ENCODE measurements at regions not wholly inside any gene's neighbourhood (a gene's known extent, or its start where the extent isn't known, plus 50 kb on each side); places are given as distances from the start of the nearest gene placed in this dataset.

DNA sequence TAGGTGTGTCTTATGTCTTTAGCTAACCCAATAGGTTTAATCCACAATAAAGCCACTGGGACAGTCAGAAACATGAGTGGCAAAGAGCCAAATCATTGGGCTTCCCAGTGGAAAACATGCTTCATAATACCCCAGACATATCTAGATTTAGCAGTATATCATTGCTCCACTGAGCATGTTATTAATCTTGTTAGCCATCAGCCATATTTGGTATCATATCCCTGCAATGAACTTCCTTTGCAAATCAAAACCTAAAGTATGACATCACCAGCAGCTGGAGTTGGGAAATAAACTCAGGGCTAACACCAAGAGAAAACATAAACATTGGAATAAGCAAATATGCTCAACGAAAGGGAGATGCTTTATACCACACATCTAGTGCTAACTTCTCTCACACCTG lies 280.8 kb upstream of the NOCT start:
- Histone ChIP-seq H3K4me3 (ENCODE audit: low read depth, low read length) (no peak overlapping the region), H3K4me1 (ENCODE audit: control insufficient read depth, insufficient read depth, low read length, unreplicated experiment) (peaks cover 28% of the 10 kb centered on the region), H3K36me3 (ENCODE audit: insufficient read depth, low read length) (no peaks in the 10 kb centered on the region), H3K27ac (ENCODE audit: low read depth, low read length) (no peak overlapping the region), H3K79me2 (ENCODE audit: control insufficient read depth, insufficient read depth, low read length, unreplicated experiment) (no peaks in the 10 kb centered on the region), H2AFZ (ENCODE audit: low read length, unreplicated experiment) (no peak overlapping the region), H3K27me3 (ENCODE audit: insufficient read depth, low read length) (peaks cover 2% of the 10 kb centered on the region; the same call in 1 of the 2 replicates)

DNA sequence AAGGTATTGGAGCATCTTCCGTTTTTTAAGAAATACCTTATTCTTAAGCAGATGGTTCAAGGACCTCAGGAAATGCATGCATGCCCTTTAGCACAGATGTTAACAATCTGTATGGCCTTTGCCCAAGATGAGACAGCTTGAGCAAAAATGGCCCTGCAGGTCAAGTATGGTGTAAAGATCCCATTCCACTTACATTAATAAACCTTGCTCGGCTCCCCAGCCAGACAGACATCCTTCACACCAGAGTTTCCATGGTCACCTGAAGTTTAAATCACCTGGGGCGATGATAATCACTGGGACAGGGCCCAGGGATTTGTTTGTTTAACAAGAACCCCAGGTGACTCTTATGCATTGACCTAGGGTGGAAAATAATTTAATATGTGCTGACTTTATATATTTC lies 287.0 kb upstream of the NOCT start:
- Histone ChIP-seq H3K4me3 (ENCODE audit: low read depth, low read length) (no peak overlapping the region), H3K79me2 (ENCODE audit: control insufficient read depth, insufficient read depth, low read length, unreplicated experiment) (no peaks in the 10 kb centered on the region), H3K27ac (ENCODE audit: low read depth, low read length) (no peak overlapping the region), H3K36me3 (ENCODE audit: insufficient read depth, low read length) (no peaks in the 10 kb centered on the region), H3K4me1 (ENCODE audit: control insufficient read depth, insufficient read depth, low read length, unreplicated experiment) (no peaks in the 10 kb centered on the region), H3K27me3 (ENCODE audit: insufficient read depth, low read length) (peaks cover 34% of the 10 kb centered on the region), H2AFZ (ENCODE audit: low read length, unreplicated experiment) (no peak overlapping the region)

DNA sequence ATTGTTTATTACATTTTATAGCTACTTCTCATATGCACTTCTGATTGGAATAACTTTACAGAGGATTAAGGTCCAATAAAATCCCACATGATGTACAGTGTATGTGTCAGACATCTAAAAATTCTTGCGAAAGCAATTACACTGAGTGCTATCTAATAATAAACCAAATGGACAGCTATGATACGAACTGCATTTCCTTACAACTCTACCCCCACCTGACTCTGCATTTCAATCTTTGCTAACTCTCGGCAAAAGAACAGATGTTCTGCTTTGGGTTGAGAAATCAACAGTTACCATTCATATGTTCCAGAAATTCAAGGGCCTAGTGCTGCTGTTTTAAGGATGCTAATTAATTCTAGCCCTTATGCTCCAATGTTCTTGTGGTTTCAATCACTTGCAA lies 287.9 kb upstream of the NOCT start:
- H3K79me2 ChIP-seq (ENCODE audit: control insufficient read depth, insufficient read depth, low read length, unreplicated experiment): no peaks in the 10 kb centered on the region
- H3K27me3 ChIP-seq (ENCODE audit: insufficient read depth, low read length): peaks cover 43% of the 10 kb centered on the region
- no peak overlapping the region for H3K4me3 ChIP-seq (ENCODE audit: low read depth, low read length)
- no peaks in the 10 kb centered on the region for H3K4me1 ChIP-seq (ENCODE audit: control insufficient read depth, insufficient read depth, low read length, unreplicated experiment)
- H3K36me3 ChIP-seq (ENCODE audit: insufficient read depth, low read length): no peaks in the 10 kb centered on the region
- H2AFZ ChIP-seq (ENCODE audit: low read length, unreplicated experiment): no peak overlapping the region
- H3K27ac ChIP-seq (ENCODE audit: low read depth, low read length): no peak overlapping the region

DNA sequence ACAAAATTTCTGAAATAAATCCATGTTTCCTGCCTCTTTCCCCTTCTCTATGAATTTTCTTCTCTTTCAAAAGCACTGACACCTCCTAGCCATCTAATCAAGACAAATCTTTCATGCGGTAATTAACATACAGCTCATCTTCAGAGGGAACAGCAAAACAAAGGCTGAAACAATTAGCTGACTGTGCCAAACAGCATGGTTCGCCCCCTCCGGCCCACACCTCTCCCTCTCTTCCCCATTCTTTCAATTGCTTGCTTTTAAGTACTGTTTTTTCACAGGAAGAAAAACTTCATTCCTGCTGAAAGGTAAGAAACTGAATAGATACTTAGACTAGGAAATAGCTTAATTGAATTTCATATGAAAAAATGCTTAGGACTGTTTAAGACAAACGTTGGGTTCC lies 291.1 kb upstream of the NOCT start:
- Histone ChIP-seq H3K4me3 (ENCODE audit: low read depth, low read length) (no peak overlapping the region), H3K4me1 (ENCODE audit: control insufficient read depth, insufficient read depth, low read length, unreplicated experiment) (no peaks in the 10 kb centered on the region), H3K36me3 (ENCODE audit: insufficient read depth, low read length) (no peaks in the 10 kb centered on the region), H3K27me3 (ENCODE audit: insufficient read depth, low read length) (peaks cover 58% of the 10 kb centered on the region), H3K79me2 (ENCODE audit: control insufficient read depth, insufficient read depth, low read length, unreplicated experiment) (no peaks in the 10 kb centered on the region), H2AFZ (ENCODE audit: low read length, unreplicated experiment) (no peak overlapping the region), H3K27ac (ENCODE audit: low read depth, low read length) (no peak overlapping the region)

DNA sequence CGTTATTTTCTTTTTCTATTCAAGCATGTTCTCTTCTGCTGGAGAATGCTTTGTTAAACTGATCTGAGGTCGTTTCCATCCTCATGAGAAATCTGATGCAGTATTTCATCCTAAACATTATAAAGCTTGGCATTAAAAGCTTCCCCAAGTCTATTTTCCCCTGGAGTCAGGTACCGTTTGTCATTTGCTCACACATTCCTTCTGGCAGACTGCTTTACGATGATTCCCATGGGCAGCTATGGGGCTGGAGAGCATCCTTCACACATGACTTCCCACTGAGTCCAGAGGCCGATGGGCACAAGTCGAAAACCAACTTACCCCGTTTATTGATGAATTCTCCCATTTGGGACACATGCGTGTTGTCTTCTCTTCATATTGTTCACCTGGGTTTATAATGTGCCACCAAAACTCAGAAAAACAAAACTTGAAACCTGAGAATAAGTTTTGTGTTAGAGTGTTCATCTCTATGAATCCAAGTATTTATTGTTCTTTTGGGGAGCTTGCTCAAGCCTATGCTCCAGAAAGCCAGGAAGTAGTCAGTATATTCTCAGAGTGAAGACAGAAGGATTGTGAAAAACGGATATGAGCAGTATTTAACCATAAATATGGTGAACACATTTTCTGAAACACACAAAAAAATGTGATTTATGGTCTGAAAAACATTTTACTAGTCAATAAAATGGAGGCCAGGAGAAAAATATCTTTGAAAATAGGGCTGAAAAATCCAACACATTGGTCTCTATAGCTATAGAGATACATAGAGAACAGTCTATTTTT lies 298.8 kb upstream of the NOCT start:
- no peak overlapping the region for H3K4me3 ChIP-seq (ENCODE audit: low read depth, low read length)
- H2AFZ ChIP-seq (ENCODE audit: low read length, unreplicated experiment): no peak overlapping the region

DNA sequence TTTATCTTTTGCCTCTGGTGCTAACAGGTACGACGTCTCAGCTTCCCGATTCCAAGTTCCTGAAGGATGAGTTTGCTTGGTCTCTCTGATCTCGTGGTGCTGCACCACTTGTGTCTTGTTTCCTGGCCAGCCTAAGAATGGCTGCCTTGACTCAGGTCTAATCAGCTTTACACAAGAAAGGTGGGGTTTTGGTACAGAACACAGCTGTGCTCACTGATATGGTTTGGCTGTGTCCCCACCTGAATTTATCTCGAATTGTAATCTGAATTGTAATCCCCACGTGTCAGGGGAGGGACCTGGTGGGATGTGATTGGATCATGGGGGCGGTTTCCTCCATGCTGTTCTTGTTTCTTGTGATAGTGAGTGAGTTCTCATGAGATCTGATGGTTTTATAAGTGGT lies 305.3 kb upstream of the NOCT start:
- Histone ChIP-seq H3K36me3 (ENCODE audit: insufficient read depth, low read length) (no peaks in the 10 kb centered on the region), H3K4me3 (ENCODE audit: low read depth, low read length) (no peak overlapping the region), H3K27ac (ENCODE audit: low read depth, low read length) (no peak overlapping the region), H3K4me1 (ENCODE audit: control insufficient read depth, insufficient read depth, low read length, unreplicated experiment) (no peaks in the 10 kb centered on the region), H2AFZ (ENCODE audit: low read length, unreplicated experiment) (no peak overlapping the region), H3K79me2 (ENCODE audit: control insufficient read depth, insufficient read depth, low read length, unreplicated experiment) (no peaks in the 10 kb centered on the region), H3K27me3 (ENCODE audit: insufficient read depth, low read length) (peaks cover 61% of the 10 kb centered on the region)

More for the DNA sequence above, 298.8 kb upstream of the NOCT start:
- Histone ChIP-seq H3K79me2 (ENCODE audit: control insufficient read depth, insufficient read depth, low read length, unreplicated experiment) (no peaks in the 10 kb centered on the region), H3K27me3 (ENCODE audit: insufficient read depth, low read length) (peaks cover 45% of the 10 kb centered on the region), H3K36me3 (ENCODE audit: insufficient read depth, low read length) (no peaks in the 10 kb centered on the region), H3K4me1 (ENCODE audit: control insufficient read depth, insufficient read depth, low read length, unreplicated experiment) (no peaks in the 10 kb centered on the region), H3K27ac (ENCODE audit: low read depth, low read length) (no peak overlapping the region)

DNA sequence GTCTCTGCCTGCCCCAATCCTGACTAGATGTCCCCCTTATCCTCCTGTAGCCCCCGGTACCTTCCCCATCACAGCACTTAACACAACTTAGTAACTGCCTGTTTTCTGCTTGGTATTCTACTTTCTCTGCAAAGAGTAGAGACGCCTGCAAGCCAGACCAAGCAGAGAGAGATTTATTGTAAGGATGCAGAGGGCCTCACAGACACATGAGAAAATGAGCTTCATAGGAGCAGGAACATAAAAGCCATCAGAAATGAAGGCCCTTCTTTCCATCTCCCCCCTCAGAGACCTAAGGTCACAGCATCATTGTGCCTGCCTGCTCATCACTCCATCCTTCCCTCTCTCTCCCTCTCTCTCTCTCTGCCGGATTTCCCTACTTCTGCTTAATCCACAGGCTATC lies 305.7 kb upstream of the NOCT start:
- H3K27me3 ChIP-seq (ENCODE audit: insufficient read depth, low read length): peaks cover 61% of the 10 kb centered on the region
- no peaks in the 10 kb centered on the region for H3K79me2 ChIP-seq (ENCODE audit: control insufficient read depth, insufficient read depth, low read length, unreplicated experiment)
- H3K4me1 ChIP-seq (ENCODE audit: control insufficient read depth, insufficient read depth, low read length, unreplicated experiment): no peaks in the 10 kb centered on the region
- H3K27ac ChIP-seq (ENCODE audit: low read depth, low read length): no peak overlapping the region
- H3K36me3 ChIP-seq (ENCODE audit: insufficient read depth, low read length): no peaks in the 10 kb centered on the region
- no peak overlapping the region for H3K4me3 ChIP-seq (ENCODE audit: low read depth, low read length)
- no peak overlapping the region for H2AFZ ChIP-seq (ENCODE audit: low read length, unreplicated experiment)

DNA sequence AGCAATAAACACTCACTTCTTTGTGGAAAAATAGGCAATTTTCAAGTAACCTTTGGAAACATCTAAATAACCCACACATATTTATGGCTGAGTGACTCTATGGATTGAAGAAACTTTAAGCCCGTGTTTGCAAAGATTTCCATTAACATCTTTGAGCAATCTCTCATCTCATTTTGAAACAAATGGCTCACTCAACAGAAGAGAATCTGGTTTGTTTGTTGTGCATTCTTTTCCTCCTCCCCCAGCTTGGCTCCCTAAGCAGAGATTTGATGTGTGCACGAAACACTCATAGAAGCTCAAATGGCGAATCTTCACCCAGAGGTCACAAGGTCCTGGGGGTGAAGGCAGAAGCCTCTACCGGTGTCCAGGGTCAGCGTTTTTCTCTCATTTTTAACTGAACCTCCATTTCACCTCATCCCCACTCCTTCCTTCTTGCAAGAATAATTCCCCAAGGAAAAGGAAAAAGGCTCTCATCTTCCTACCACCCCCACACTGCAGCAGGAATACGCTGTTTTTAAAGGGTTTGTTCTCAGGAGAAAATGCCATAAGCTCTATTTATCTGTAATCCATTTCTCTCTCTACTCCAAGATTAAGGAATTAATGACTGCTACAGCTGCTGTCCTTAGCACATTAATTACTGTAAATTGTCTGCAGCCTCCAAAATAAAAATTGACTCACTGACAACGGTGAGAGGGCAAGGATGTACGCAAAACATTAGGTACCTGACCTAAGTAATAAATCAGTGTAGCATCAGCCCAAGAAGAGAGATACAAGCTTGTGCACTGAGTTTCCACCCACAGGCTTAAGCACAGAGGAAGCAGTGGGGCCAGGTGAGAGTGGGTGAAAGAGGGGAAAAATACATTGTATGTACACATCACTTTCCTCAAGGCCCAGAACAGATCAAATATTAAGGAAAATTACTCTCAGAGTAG lies 307.6 kb upstream of the NOCT start:
- H3K4me3 ChIP-seq (ENCODE audit: low read depth, low read length): no peak overlapping the region
- H3K36me3 ChIP-seq (ENCODE audit: insufficient read depth, low read length): no peaks in the 10 kb centered on the region
- H3K4me1 ChIP-seq (ENCODE audit: control insufficient read depth, insufficient read depth, low read length, unreplicated experiment): no peaks in the 10 kb centered on the region
- no peaks in the 10 kb centered on the region for H3K79me2 ChIP-seq (ENCODE audit: control insufficient read depth, insufficient read depth, low read length, unreplicated experiment)
- no peak overlapping the region for H2AFZ ChIP-seq (ENCODE audit: low read length, unreplicated experiment)
- no peak overlapping the region for H3K27ac ChIP-seq (ENCODE audit: low read depth, low read length)
- H3K27me3 ChIP-seq (ENCODE audit: insufficient read depth, low read length): peaks cover 57% of the 10 kb centered on the region

DNA sequence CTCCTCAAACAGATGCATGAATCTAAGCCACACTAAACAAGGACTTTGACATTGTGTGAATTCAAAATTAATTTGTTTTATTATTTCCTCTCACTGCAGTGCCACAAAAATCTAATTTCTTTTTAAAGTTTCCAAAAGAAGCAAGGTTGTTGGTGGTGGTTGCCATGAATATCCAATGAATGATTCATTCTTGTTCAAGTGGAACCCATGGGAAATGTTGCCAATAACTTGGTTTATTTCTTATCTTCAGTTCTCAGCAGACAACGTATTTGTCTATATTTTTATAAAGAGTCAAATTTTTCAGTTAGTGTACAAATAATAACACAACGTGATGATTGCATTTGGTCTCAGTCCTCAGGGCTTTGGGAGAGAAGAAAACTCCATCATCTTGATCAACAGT lies 309.4 kb upstream of the NOCT start:
- no peaks in the 10 kb centered on the region for H3K79me2 ChIP-seq (ENCODE audit: control insufficient read depth, insufficient read depth, low read length, unreplicated experiment)
- H3K36me3 ChIP-seq (ENCODE audit: insufficient read depth, low read length): no peaks in the 10 kb centered on the region
- H3K4me1 ChIP-seq (ENCODE audit: control insufficient read depth, insufficient read depth, low read length, unreplicated experiment): no peaks in the 10 kb centered on the region
- H3K27ac ChIP-seq (ENCODE audit: low read depth, low read length): no peak overlapping the region
- H3K27me3 ChIP-seq (ENCODE audit: insufficient read depth, low read length): peaks cover 52% of the 10 kb centered on the region
- H3K4me3 ChIP-seq (ENCODE audit: low read depth, low read length): no peak overlapping the region
- no peak overlapping the region for H2AFZ ChIP-seq (ENCODE audit: low read length, unreplicated experiment)

DNA sequence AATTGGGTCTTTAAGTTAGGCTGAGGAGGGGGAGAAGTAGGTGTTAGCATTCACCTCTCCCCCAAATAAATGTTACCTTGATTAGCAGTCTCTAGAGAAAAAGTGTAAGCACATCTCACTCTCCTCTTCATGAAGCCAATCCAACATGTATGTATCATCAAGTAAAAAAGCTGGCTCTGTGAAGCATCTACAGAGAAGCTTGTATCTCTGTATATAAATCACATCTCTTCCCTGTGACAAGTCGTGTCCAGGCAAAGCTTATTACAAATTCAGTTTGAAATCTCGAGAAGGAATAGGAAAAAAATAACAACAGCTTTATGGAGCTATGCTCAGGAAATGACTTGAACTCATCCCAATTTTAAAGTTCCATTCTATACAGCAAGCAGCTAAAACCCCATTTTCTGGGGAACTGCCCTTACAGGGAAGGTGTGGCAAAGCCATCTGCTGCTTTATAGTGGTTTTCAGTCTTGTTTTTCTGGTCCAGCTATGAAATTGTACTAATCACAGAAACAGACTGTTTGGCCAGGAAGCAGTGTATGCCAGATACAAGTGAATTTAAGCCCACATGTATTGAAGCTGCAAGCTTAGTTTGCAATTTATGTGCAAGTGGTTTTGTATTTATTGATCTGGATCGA lies 313.3 kb upstream of the NOCT start:
- no peaks in the 10 kb centered on the region for H3K36me3 ChIP-seq (ENCODE audit: insufficient read depth, low read length)
- H3K79me2 ChIP-seq (ENCODE audit: control insufficient read depth, insufficient read depth, low read length, unreplicated experiment): no peaks in the 10 kb centered on the region
- peaks cover 16% of the 10 kb centered on the region for H3K27me3 ChIP-seq (ENCODE audit: insufficient read depth, low read length)
- no peak overlapping the region for H2AFZ ChIP-seq (ENCODE audit: low read length, unreplicated experiment)
- no peaks in the 10 kb centered on the region for H3K4me1 ChIP-seq (ENCODE audit: control insufficient read depth, insufficient read depth, low read length, unreplicated experiment)
- H3K27ac ChIP-seq (ENCODE audit: low read depth, low read length): no peak overlapping the region
- H3K4me3 ChIP-seq (ENCODE audit: low read depth, low read length): no peak overlapping the region
